Spleen (tissue), 11 donors: ENCODE measurements at regions not wholly inside any gene's neighbourhood (a gene's known extent, or its start where the extent isn't known, plus 50 kb on each side); places are given as distances from the start of the nearest gene placed in this dataset.

Source experiments
- DNase-seq: peaks from one replicate; pipeline ENCODE4 v3.0.0-alpha.2; 2020
- H3K27ac ChIP-seq, 8 donors: fragments of 200-600 bp; sonication (generic) in 7 of 8; 1 replicate in 4 of 8; 2 replicates in 4 of 8; pipeline versions ENCODE4 v1.5.0 to v1.8.0; 2016 to 2021; ENCODE audit warnings: inconsistent platforms in 4 of 8, mild to moderate bottlenecking in 4 of 8, moderate library complexity in 1 of 8
- H3K27me3 ChIP-seq, 7 donors: fragments of 200-600 bp; sonication (generic) in 6 of 7; replicated peaks in 1 of 7; 1 replicate in 4 of 7; 2 replicates in 3 of 7; pipeline versions ENCODE4 v1.5.0 to v1.8.0; 2016 to 2021; ENCODE audit warnings: inconsistent platforms in 3 of 7, mild to moderate bottlenecking in 1 of 7
- H3K36me3 ChIP-seq, 6 donors: fragments of 200-600 bp; sonication (generic) in 5 of 6; 1 replicate in 4 of 6; 2 replicates in 2 of 6; pipeline versions ENCODE4 v1.5.0 to v1.8.0; 2016 to 2021; ENCODE audit warnings: inconsistent platforms in 2 of 6
- H3K4me1 ChIP-seq, 6 donors: fragments of 200-600 bp; sonication (generic) in 5 of 6; 1 replicate in 3 of 6; 2 replicates in 3 of 6; pipeline versions ENCODE4 v1.5.0 to v1.8.0; 2016 to 2021; ENCODE audit warnings: inconsistent platforms in 3 of 6
- H3K4me3 ChIP-seq, 8 donors: fragments of 200-600 bp; sonication (generic) in 7 of 8; 1 replicate in 4 of 8; 2 replicates in 4 of 8; pipeline versions ENCODE4 v1.5.0 to v1.8.0; 2016 to 2021; ENCODE audit warnings: inconsistent platforms in 4 of 8, mild to moderate bottlenecking in 4 of 8, moderate library complexity in 2 of 8
- H3K9me3 ChIP-seq, 8 donors: fragments of 200-600 bp; sonication (generic) in 7 of 8; 1 replicate in 4 of 8; 2 replicates in 4 of 8; pipeline versions ENCODE4 v1.5.0 to v1.8.0; 2016 to 2021; ENCODE audit warnings: inconsistent platforms in 4 of 8
- CTCF ChIP-seq, 11 experiments: fragments of 200-600 bp in 7 of 11; fragments of 450-650 bp in 4 of 11; sonication (generic) in 4 of 11; IDR thresholded peaks in 8 of 11; conservative IDR thresholded peaks in 3 of 11; 1 replicate in 7 of 11; 2 replicates in 4 of 11; pipeline versions ENCODE4 v1.4.0 to v1.8.0; 2016 to 2021; ENCODE audit warnings: antibody characterized with exemption in 11 of 11, inconsistent platforms in 4 of 11, mild to moderate bottlenecking in 1 of 11
- POLR2A ChIP-seq, 3 donors: fragments of 450-650 bp; IDR thresholded peaks; one replicate each; pipeline ENCODE4 v1.5.1; 2017; ENCODE audit warnings: antibody characterized with exemption in 3 of 3, mild to moderate bottlenecking in 1 of 3
- POLR2AphosphoS5 ChIP-seq, 3 donors: sonication (generic); formaldehyde crosslinking; IDR thresholded peaks; one replicate each; pipeline ENCODE4 v1.5.1; 2017; ENCODE audit warnings: antibody characterized with exemption in 3 of 3
- WGBS, 5 donors: extraction: QIAGEN DNeasy Blood & Tissue Kit in 3 of 5; methylation state at CpG; one replicate each; pipeline versions ENCODE4 v1.1.5 to v1.1.7; 2013 to 2018; 5-methylcytosine and 5-hydroxymethylcytosine counted together
- intact Hi-C: fragments of 100-400 bp; cut with DNase I; formaldehyde crosslinking; loops from one replicate; pipeline ENCODE4 v1.15.0; 2023; ENCODE audit warnings: low total_unique reads
- donor health status: healthy with polysubstance abuse.
- donor health status: DM: no; HTN: no; CAD: no; lungs with moderate emphysema.
- donor health status: DM: no; HTN: no; CAD: no.
- donor health status: Bipolar disorder and iron deficiency.
- donor health status: healthy.
- donor health status: DM: no; HTN: no; CAD: no.
- donor health status: DM: yes; HTN: yes; CAD: no.

GRCh38 chr5:54656261-54656728 lies 138.7 kb downstream of the SNX18 start:
- WGBS, 5 donors = 77 to 91% (median 85%) methylated on average over 2 of the region's 2 CpGs
- H3K27ac ChIP-seq = no peak overlapping the region
- H3K4me1 ChIP-seq = peaks cover 0 to 42% (median 7%) of the 10 kb centered on the region in 6 donors
- TF ChIP-seq POLR2AphosphoS5 (IDR thresholded peaks at IDR 0.05) (no peak), CTCF (IDR thresholded peaks at IDR 0.05 in 8 of 11, conservative IDR thresholded peaks at IDR 0.05 in 3 of 11) (no peak), POLR2A (IDR thresholded peaks at IDR 0.05) (no peak)
- intact Hi-C loops = no loop called here
- no peak overlapping the region for H3K4me3 ChIP-seq
- no peaks in the 10 kb centered on the region for H3K36me3 ChIP-seq
- no peak for DNase-seq
- no peaks in the 10 kb centered on the region for H3K27me3 ChIP-seq
- no peaks in the 10 kb centered on the region for H3K9me3 ChIP-seq

GRCh38 chr5:54655761-54656160 lies 138.2 kb downstream of the SNX18 start:
- intact Hi-C loops = no loop called here

GRCh38 chr5:54655266-54655665 lies 137.7 kb downstream of the SNX18 start:
- intact Hi-C loops = no loop called here
- H3K4me3 ChIP-seq = no peak overlapping the region
- H3K27me3 ChIP-seq = no peaks in the 10 kb centered on the region
- WGBS, 5 donors = 77 to 93% (median 88%) methylated on average over 1 of the region's 1 CpG
- no peak for DNase-seq
- no peak for TF ChIP-seq POLR2AphosphoS5 (IDR thresholded peaks at IDR 0.05)
- TF ChIP-seq POLR2A (IDR thresholded peaks at IDR 0.05) = no peak
- TF ChIP-seq CTCF (IDR thresholded peaks at IDR 0.05 in 8 of 11, conservative IDR thresholded peaks at IDR 0.05 in 3 of 11) = no peak
- H3K4me1 ChIP-seq = peaks cover 0 to 47% (median 7%) of the 10 kb centered on the region in 6 donors
- H3K27ac ChIP-seq = no peak overlapping the region
- H3K9me3 ChIP-seq = no peaks in the 10 kb centered on the region
- no peaks in the 10 kb centered on the region for H3K36me3 ChIP-seq

More at GRCh38 chr5:54655761-54656160, 138.2 kb downstream of the SNX18 start:
- Histone ChIP-seq H3K27me3 (no peaks in the 10 kb centered on the region), H3K9me3 (no peaks in the 10 kb centered on the region), H3K4me1 (peaks cover 0 to 47% (median 7%) of the 10 kb centered on the region in 6 donors), H3K27ac (no peak overlapping the region), H3K4me3 (no peak overlapping the region), H3K36me3 (no peaks in the 10 kb centered on the region)
- WGBS, 5 donors = 72 to 96% (median 89%) methylated on average over 2 of the region's 2 CpGs
- no peak for TF ChIP-seq POLR2A (IDR thresholded peaks at IDR 0.05)
- DNase-seq = no peak

- no peaks in the 10 kb centered on the region for H3K9me3 ChIP-seq
- peaks cover 0 to 47% (median 7%) of the 10 kb centered on the region in 6 donors for H3K4me1 ChIP-seq
- WGBS, 5 donors = 78 to 87% (median 82%) methylated on average over 2 of the region's 2 CpGs
- H3K36me3 ChIP-seq = no peaks in the 10 kb centered on the region
- H3K27me3 ChIP-seq = no peaks in the 10 kb centered on the region
- H3K4me3 ChIP-seq = no peak overlapping the region
- TF ChIP-seq CTCF (IDR thresholded peaks at IDR 0.05 in 8 of 11, conservative IDR thresholded peaks at IDR 0.05 in 3 of 11) (no peak), POLR2AphosphoS5 (IDR thresholded peaks at IDR 0.05) (no peak), POLR2A (IDR thresholded peaks at IDR 0.05) (no peak)
- peak overlapping the region in 4 of 8 donors; percentile 22 to 58 (median 39) for H3K27ac ChIP-seq
- intact Hi-C loops = no loop called here
- no peak for DNase-seq
Measured at GRCh38 chr5:54653956-54654614, 136.5 kb downstream of the SNX18 start.
